ENCODE measurements at regions not wholly inside any gene's neighbourhood (a gene's known extent, or its start where the extent isn't known, plus 50 kb on each side); places are given as distances from the start of the nearest gene placed in this dataset.
A peak's percentile ranks its signal among the peaks of the same experiment; 100 is the strongest.
"Not testable (repeated sequence)": the region's sequence is repeated elsewhere in the genome, so short reads cannot be mapped to it uniquely, and the experiment has no call there.

DNA sequence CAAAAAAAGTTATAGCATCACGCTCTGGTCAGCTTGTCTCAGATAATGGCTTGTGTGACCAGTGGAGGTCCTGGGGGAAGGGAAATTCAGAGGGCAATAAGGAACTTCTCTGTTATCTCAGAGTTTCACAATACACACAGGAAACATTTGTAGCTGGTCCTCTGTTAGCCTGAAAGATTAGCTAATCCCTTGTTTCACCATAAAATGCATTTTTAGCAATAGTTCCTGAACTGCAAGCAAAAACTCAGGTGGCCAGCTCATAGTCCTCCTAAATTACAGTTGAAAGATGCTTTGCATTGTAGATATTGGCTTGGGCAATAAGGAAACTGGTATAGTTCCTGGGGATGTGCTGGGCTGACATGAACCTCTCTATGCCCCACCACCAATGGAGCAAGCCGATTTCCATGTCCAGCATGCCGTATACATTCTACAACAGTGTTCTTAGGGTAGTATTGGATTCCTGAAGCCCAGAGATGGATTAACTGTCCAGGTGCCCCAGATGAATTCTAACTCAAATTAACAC, 141.5 kb upstream of the TBL1XR1 start:
- DNase-seq (ENCODE audit: low read depth in 2 of 2) = no peak

DNA sequence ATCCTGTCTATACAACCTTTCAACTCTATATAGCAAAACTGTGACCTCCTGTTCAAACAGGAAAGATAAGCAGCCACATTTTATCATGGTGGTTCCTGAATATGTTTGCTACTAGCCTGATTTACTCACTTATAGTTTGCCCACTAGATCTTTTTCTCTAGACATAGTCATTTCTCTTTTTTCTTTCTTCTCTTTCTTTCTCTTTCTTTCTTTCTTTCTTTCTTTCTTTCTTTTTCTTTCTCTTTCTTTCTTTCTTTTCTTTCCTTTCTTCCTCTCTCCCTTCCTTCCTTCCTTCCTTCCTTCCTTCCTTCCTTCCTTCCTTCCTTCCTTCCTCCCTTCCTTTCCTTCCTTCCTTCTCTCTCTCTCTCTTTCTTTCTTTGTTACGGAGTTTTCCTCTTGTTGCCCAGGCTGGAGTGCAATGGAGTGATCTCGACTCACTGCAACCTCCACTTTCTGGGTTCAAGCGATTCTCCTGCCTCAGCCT, 142.0 kb upstream of the TBL1XR1 start:
- not testable (repeated sequence) for DNase-seq (ENCODE audit: low read depth in 2 of 2)

DNA sequence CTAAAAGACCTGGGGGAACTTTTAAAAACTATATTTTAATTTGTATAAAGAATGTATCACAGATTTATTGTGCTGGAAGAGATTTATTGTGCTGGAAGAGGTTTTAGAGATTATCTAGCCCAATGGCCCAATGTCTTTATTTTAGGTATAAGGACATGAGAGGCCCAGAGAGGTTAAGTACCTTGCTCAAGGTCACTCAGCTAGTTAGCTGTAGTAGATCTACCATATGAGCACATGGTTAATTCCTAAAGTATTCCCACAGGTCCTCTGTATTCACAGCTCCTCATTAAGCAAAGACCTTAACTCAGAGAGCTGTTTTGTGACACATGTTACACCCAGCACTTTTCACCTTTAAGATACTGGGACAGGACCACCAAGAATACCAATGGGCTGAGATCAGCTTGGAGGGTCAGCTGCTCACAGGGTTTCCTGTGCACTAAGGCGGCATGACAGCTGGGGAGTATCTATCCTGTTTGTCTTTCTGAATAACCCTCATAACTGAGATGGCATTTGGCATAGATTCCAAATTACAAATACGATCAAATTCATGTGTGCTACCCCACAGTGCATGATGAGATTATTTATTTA, 143.1 kb upstream of the TBL1XR1 start:
- DNase-seq (ENCODE audit: low read depth in 2 of 2) = no peak

DNA sequence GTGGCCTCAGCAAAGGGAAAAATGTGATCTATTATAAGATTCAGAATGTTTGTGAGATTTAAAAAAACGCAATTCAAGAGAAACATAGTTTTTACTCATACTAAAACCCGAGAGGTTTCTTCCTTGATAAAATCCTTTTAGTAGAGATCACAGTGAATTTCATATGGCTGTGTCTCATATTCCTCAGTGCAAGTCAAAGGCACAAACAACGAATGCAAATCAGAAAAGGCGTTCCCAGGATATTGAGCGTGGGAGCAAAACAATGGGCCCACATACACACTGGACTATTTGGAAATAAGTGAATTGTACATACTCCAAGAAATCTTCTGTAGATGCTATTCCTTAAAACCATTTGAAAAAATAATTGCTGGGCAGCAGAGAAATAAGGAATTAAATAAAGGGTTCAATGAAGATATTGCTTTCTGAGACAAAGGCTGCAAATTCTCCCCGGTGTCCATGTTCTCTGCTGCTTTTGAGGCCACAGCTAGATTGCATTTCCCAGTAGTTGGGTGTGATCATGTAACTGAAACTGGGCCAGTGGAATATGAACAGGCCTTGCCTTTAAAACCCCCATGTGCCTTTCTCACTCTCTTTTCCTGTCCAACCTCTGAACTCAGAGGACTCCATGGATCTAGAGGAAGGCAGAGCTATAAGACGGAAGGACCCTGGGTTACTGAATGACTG, 144.6 kb upstream of the TBL1XR1 start:
- no peak for DNase-seq (ENCODE audit: low read depth in 2 of 2)

DNA sequence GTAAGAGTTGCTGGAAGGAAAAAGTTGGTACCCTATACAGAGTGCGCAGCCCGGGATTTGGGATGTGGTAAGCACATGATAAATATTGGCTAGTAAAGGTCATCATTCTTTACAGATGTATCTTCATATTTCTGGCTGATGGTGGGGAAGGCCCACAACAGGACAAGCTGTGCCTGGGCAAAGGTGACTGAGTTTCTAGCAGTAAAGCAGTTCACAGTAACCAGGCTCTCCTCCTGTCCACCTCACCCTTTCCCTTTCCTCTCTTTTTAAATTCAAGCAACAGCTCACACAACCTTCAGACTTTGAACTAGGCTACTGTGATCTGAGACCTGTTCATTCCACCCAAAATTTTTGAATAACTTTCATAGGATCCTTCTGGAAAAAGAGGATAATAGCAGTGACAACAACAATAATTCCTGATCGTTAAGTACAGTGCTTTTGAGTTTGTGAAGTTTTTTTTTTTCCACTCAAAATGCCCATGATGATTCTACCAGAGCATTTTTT, 145.9 kb upstream of the TBL1XR1 start:
- DNase-seq (ENCODE audit: low read depth in 2 of 2) = no peak

DNA sequence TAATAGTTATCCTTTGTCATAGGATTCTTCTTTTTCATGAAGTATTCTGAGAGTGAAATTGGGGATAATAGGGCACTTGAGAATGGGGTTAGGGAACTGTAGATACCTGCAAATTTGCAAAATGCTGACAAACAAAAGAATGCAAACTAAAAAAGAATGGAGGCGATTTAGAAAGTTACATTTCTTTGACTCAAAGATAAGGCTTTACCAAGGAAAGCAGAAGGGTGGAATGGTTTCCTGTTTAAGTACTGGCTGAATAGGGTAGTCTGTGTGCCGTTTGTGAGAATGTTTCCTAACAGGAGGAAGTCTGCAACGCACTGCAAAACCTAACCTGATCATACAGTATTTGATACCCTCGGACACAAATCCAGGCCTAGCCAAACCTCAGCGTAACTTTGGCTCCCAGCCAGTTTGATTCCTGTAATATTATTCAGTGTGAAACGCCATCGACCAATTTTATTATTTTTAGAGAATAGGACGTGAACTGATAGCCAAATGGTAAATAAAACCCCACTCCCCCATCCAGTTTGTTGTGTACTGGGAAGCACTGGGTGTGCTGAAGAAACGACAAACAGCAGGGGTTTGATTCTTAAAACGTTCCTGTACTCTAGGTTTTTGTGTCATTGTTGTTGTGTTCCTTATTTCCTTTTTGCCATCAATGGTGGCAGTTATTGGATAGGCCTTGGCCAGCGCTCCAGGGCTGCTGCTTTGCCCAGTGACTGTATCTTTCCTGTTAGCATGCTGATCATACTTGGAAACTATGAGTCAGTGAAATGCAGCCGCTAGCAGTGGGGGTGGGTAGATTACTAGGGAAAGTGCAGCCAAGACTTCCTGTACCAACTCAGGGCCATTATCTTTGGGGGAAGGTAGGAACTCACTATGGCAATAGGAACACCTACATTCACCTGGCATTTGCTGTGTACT, 148.0 kb upstream of the TBL1XR1 start:
- peak in 1 of 2 donors; percentile 25 for DNase-seq (ENCODE audit: low read depth in 2 of 2)

DNA sequence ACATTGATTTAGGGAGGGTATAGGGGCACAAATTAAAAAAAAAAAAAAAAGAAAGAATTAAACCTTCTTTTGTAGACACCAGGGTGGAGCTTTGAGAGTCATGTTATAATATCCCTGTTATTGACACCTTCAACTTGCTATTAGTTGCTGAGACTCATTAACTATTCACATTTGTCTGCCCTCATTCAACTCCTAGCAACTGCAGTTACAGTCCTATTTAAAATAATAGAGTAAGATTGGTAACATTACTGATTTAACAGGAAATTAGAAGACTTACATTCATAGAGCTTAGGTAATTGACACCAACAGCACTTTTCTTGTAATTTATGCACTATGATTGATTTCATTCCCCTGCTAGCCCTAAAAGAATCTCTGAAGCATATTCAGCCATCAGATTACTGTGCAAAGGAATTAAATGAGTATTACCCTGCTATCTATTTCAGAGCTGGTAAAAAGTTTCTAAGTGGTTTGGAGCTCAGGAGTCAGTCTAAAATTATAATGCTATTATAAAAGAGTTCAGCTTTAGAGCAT, 148.8 kb upstream of the TBL1XR1 start:
- no peak for DNase-seq (ENCODE audit: low read depth in 2 of 2)

DNA sequence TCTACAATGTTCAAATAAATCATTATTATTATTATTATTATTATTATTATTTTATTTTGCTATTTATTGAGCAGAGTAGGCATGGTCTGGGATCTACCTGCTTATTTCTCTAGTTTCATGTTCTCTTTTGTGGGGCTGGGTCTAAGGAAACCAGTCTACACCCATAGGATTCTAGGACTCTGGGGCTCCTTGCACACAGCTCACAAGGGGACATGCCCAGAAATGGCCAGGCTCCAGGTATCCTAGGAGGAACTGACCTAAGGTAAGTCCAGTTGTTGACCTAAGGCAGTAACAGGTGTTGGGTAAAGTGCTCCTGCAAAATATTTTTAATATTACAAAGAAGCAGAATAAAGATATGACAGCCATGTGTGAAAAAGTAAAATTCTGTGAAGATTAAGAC, 149.6 kb upstream of the TBL1XR1 start:
- DNase-seq (ENCODE audit: low read depth in 2 of 2) = no peak

DNA sequence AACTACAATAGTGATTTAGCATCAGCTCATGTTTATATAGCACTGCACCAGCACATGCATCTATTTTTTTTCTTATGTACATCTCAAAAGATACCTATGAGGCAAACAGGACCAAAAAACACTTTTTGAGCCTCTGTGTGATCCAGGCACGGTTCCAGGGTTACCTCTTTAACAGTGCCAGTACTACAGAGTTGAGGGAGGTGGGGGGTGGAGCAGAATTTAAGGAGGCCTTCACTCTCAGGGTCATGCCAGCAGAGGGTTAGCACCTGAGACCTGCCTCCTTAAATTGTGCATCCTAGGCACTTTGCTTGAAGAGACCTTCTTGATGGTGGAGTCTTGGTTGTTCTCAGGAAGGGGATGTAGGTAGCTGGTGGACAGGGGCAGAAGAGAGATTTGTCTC, 150.3 kb upstream of the TBL1XR1 start:
- DNase-seq (ENCODE audit: low read depth in 2 of 2) = no peak

DNA sequence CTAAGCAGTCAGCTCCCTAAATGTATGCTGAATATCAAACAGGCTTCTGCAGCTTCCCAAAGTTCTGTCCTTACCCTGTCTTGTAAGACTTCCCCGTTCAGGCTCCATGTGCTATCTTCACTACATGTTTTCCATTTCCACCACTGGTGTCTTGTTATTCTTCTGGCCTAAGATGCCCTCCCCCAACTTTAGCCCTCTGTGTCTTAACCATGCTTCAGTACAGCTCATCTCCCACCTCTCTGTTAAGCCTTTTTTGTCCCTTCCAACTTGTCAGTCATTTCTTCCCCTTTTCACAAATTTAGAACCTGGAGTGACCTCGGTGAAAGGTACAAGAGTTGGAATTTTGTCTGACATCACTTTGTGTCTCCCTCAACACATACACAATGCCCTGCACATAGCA, 151.7 kb upstream of the TBL1XR1 start:
- DNase-seq (ENCODE audit: low read depth in 2 of 2) = no peak

DNA sequence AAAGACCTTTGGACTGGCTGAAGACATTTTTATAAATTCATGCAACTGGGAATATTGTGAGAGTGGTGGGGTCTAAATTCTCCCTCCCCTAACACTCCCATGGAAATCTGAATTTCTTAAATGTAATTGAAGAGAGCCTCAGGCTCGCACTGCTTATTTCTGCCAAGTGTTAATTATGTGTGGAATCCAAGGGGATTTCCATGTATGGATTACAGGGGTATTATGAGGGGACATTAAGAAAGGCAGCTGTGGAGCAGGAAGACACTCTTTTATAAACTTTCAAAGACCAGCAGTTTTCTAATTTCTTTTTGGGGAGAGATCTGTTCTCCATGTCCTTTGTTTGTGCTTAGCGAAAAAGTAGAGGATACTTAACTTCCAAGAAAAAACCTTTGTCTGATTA, 152.1 kb upstream of the TBL1XR1 start:
- DNase-seq (ENCODE audit: low read depth in 2 of 2) = no peak

DNA sequence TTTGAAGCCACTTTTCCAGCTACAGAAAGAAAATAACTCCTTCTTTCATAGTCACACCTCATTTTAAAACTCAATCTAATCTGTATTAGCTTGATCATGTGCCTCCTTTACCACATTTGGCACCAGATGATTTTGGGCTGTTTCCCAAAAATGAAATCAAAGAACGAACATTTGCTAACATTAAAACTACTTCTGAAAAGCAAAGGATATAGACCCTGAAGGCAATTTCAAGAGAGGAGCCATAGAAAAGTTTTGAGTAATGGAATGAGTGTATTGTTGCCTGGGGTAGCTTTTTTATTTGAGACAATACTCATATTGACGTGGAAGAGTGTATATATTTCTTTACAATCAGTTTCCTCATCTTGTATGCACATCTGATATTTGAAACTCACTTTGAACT, 152.8 kb upstream of the TBL1XR1 start:
- DNase-seq (ENCODE audit: low read depth in 2 of 2) = no peak

DNA sequence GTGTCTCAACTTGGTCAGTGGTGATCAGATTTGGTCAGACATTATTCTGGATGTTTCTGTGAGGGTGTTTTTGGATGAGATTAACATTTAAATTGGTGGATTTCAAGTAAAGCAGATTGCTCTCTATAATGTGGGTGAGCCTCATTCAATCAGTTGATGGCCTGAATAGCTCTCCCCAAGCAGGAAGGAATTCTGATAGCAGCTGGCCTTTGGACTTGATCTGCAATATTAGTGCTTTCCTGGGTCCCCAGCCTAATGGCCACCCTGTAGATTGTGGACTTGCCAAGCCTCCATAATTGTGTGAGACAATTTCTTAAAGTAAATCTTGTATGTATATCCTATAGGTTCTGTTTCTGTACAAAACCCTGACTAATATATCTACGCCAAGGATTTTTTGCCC, 153.9 kb upstream of the TBL1XR1 start:
- DNase-seq (ENCODE audit: low read depth in 2 of 2) = no peak

DNA sequence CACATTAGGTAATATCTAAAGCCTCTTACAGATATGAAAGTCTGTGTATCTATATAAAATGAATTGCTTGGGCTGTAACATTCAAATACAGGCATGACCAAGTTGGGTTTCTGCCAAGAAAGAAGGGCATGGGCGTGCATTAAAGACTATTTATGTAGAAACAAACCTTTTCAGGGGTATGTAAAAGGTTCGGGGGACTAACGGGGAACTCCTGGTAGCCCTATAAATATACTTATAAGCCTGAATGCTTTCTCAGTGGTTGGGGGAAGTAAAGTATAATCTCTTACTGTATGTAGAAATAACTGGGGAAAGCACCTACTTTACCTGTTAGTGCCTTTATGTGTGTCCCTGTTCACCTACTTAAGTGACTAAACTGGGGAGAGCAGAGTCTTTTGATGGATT, 154.5 kb upstream of the TBL1XR1 start:
- DNase-seq (ENCODE audit: low read depth in 2 of 2) = no peak

DNA sequence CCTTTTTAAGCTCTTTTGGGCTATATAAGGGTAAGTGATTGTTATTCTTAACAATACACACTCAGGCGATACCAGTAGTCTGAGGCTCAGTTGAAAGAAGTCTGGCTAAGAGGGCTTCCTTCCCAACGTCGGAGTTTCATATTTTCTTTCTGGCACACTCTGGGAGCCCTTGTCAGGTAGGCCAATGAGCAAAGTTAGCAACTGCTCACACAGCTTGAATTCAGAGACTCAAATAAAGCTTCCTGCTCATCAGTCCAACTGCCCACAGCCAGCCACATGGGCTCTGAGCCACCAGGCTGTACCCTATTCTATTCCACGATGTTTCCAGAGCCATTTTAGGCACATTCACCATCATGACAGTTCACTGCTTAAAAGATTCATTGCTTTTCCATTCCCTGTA, 155.1 kb upstream of the TBL1XR1 start:
- DNase-seq (ENCODE audit: low read depth in 2 of 2) = no peak

DNA sequence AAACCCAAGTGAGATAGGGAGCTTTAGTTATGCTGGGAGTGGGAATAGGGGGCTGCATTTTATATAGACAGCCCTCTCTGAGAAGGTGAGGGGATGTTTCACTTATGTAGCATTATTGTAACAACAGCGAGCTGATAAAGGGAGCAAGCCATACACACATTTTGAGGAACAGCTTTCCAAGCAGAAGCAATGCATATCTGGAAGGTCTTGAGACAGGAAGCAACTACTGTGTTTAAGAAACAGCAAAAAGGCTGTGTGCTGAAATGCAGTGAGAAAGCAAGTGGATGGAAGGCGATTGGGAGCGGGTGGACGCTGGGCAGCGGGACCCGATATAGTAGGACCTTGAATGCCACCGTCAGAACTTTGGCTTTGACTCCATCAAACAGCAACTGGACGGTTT, 155.9 kb upstream of the TBL1XR1 start:
- no peak for DNase-seq (ENCODE audit: low read depth in 2 of 2)

DNA sequence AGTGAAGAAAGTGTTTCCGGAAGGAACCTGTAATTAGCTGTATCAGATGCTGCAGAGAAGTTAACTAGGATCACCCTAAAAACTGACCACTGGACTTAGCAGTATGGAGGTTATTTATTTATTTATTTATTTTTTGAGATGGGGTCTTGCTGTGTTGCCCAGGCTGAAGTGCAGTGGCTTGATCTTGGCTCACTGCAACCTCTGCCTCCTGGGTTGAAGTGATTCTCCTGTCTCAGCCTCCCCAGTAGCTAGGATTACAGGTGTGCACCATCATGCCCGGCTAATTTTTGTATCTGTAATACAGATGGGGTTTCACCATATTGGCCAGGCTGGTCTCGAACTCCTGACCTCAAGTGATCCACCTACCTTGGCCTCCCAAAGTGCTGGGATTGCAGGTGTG, 156.6 kb upstream of the TBL1XR1 start:
- not testable (repeated sequence) for DNase-seq (ENCODE audit: low read depth in 2 of 2)

DNA sequence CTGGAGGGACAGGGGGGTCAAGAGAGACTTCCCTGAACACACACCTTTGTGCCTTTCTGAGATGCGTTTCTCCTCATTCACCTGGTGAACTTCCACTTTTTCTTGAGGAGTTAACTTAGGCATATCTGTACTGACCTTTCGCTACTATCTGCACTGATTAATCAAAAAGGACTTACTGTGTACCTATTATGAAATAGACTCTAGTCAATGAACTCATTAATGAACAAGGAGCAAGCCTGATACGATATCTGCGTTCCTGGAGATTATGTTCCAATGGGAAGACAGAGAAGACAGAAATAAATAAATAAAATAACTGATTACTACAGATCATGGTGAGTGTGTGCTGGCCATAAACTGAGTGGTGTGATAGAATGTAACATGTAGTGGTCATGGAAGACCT, 157.2 kb upstream of the TBL1XR1 start:
- DNase-seq (ENCODE audit: low read depth in 2 of 2) = no peak

DNA sequence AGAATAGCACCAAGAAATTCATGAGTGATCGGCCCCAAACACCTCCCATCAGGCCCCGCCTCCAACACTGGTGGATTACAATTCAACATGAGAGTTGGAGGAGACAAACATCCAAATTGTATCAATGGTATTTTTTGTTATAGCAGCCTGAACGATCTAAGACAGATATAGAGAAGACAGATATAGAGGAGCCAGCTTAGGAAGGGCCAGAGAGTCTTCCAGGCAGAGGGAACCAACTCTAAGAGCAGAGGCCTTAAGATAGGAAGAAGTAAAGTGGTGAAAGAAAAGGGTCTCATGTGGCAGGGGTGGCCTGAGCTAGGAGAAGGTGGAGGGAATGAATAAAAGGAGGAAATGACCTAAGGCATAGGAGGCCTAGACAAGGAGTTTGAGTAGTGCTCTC, 158.8 kb upstream of the TBL1XR1 start:
- DNase-seq (ENCODE audit: low read depth in 2 of 2) = no peak

DNA sequence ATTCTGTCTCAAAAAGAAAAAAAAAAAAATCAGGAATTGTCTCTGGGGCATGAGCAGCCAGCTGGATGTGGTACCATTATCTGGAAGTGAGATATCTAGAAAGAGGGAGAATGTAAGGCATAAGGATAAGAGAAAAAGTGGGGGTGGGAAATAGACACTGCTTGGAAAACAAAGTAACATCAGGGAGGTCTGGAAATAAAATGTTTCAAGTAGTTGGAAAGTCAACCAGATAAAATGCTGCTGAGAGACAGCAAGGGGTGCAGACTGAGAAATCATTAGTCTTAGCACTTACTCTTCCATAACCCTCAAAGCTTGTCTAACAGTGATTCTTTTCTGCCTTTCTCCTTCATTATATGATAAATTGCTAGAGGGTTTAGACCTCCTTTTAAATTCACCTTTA, 159.7 kb upstream of the TBL1XR1 start:
- no peak for DNase-seq (ENCODE audit: low read depth in 2 of 2)

DNA sequence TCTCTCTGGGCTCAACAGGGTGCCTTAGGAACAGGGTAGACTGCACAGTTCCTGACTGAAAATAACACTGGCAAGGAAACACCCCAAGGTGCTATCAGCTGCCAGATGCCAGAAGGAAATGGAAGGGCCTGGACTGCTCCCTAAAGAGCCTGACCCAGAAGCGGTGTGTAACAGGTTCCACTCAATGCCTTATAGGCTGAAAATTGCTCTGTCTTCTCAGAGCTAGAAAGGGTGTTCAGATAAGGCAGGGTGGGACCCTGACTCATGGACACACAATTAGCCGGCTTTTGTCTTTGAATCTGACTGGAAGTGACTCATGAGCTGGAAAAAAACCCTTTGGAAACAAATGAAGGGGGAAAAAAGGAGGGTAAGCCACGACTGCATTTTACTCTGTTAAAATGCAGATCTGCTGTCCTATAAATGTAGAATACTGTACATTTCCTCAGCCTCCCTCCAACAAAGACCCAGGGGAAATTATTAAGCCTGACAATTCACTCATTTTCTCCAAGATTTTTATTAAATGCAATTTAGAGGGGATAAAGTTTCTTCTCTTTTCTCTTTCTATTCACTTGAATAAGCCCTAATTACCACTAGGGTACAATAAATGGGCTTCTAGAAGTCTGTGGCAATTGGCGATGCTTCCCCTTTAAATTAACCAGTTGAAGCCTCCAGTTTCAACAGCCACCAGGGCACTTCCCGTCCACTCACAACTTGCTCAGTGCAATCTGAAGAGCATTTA, 160.2 kb upstream of the TBL1XR1 start:
- DNase-seq (ENCODE audit: low read depth in 2 of 2) = no peak
